Thyroid gland (tissue), 4 donors: ENCODE measurements at regions not wholly inside any gene's neighbourhood (a gene's known extent, or its start where the extent isn't known, plus 50 kb on each side); places are given as distances from the start of the nearest gene placed in this dataset.

Experiments used
- DNase-seq, 2 donors: peaks; one replicate each; pipeline ENCODE4 v3.0.0-alpha.2; 2019
- H3K27ac ChIP-seq, 3 donors: fragments of 200-600 bp; sonication (generic); 1 replicate in 2 of 3; 2 replicates in 1 of 3; pipeline ENCODE4 v1.5.1; 2016 to 2019; ENCODE audit warnings: mild to moderate bottlenecking in 1 of 3, moderate library complexity in 1 of 3
- H3K27me3 ChIP-seq: fragments of 200-600 bp; sonication (generic); one replicate; pipeline ENCODE4 v1.5.1; 2019
- H3K36me3 ChIP-seq, 2 donors: fragments of 200-600 bp; sonication (generic); one replicate each; pipeline ENCODE4 v1.5.1; 2016 to 2019
- H3K4me1 ChIP-seq, 2 donors: fragments of 200-600 bp; sonication (generic); one replicate each; pipeline ENCODE4 v1.5.1; 2017 to 2019
- H3K4me3 ChIP-seq, 3 donors: fragments of 200-600 bp; sonication (generic); replicated peaks in 1 of 3; 1 replicate in 2 of 3; 2 replicates in 1 of 3; pipeline ENCODE4 v1.5.1; 2016; ENCODE audit warnings: mild to moderate bottlenecking in 1 of 3
- H3K9me3 ChIP-seq: fragments of 200-600 bp; sonication (generic); one replicate; pipeline ENCODE4 v1.5.1; 2017
- CTCF ChIP-seq, 6 experiments: fragments of 200-600 bp in 3 of 6; fragments of 450-650 bp in 3 of 6; sonication (generic) in 3 of 6; IDR thresholded peaks; one replicate each; pipeline ENCODE4 v1.5.1; 2016 to 2019; ENCODE audit warnings: antibody characterized with exemption in 6 of 6, mild to moderate bottlenecking in 2 of 6, inconsistent platforms in 1 of 6, moderate library complexity in 1 of 6
- POLR2A ChIP-seq, 2 donors: fragments of 450-650 bp; IDR thresholded peaks; one replicate each; pipeline ENCODE4 v1.6.1; 2017; ENCODE audit warnings: antibody characterized with exemption in 2 of 2, mild to moderate bottlenecking in 2 of 2, moderate library complexity in 1 of 2
- WGBS, 2 donors: methylation state at CpG; one replicate each; pipeline ENCODE4 v1.1.5; 2017; 5-methylcytosine and 5-hydroxymethylcytosine counted together
- intact Hi-C: fragments of 100-400 bp; cut with DNase I; formaldehyde crosslinking; loops from one replicate; pipeline ENCODE4 v1.15.1; 2023

- Histone ChIP-seq H3K9me3 (no peaks in the 10 kb centered on the region), H3K4me1 (peaks cover 0 to 4% of the 10 kb centered on the region in 2 donors), H3K36me3 (no peaks in the 10 kb centered on the region), H3K27ac (no peak overlapping the region), H3K27me3 (no peaks in the 10 kb centered on the region), H3K4me3 (no peak overlapping the region)
- TF ChIP-seq POLR2A (IDR thresholded peaks at IDR 0.05), result no peak
- intact Hi-C loops, result no loop called here
- 91 to 100% methylated on average over 1 of the region's 1 CpG for WGBS, 2 donors
- no peak for DNase-seq
Measured at GRCh38 chr20:40336533-40336932, 352.5 kb downstream of the MAFB start.

GRCh38 chr20:40335901-40336351, 353.1 kb downstream of the MAFB start:
- DNase-seq, result no peak

GRCh38 chr20:40335437-40335836, 353.6 kb downstream of the MAFB start:
- no peak overlapping the region for H3K27ac ChIP-seq
- no peaks in the 10 kb centered on the region for H3K36me3 ChIP-seq
- intact Hi-C loops, result no loop called here
- no peak for TF ChIP-seq CTCF (IDR thresholded peaks at IDR 0.05)
- TF ChIP-seq POLR2A (IDR thresholded peaks at IDR 0.05), result no peak
- no peaks in the 10 kb centered on the region for H3K27me3 ChIP-seq
- no peak overlapping the region for H3K4me3 ChIP-seq
- no peaks in the 10 kb centered on the region for H3K9me3 ChIP-seq
- H3K4me1 ChIP-seq, result peaks cover 0 to 4% of the 10 kb centered on the region in 2 donors
- WGBS, 2 donors, result 90 to 92% methylated on average over 6 of the region's 6 CpGs
- no peak for DNase-seq

More at GRCh38 chr20:40335901-40336351, 353.1 kb downstream of the MAFB start:
- no peaks in the 10 kb centered on the region for H3K36me3 ChIP-seq
- no peak overlapping the region for H3K4me3 ChIP-seq
- no peaks in the 10 kb centered on the region for H3K27me3 ChIP-seq
- 41 to 45% methylated on average over 3 of the region's 3 CpGs for WGBS, 2 donors
- TF ChIP-seq POLR2A (IDR thresholded peaks at IDR 0.05), result no peak
- no peak for TF ChIP-seq CTCF (IDR thresholded peaks at IDR 0.05)
- no peaks in the 10 kb centered on the region for H3K9me3 ChIP-seq
- H3K4me1 ChIP-seq, result peaks cover 0 to 4% of the 10 kb centered on the region in 2 donors
- no peak overlapping the region for H3K27ac ChIP-seq
- intact Hi-C loops, result no loop called here

- H3K27ac ChIP-seq, result no peak overlapping the region
- no peaks in the 10 kb centered on the region for H3K27me3 ChIP-seq
- H3K4me3 ChIP-seq, result no peak overlapping the region
- intact Hi-C loops, result no loop called here
- TF ChIP-seq CTCF (IDR thresholded peaks at IDR 0.05) (no peak), POLR2A (IDR thresholded peaks at IDR 0.05) (no peak)
- no peaks in the 10 kb centered on the region for H3K9me3 ChIP-seq
- no peak for DNase-seq
- WGBS, 2 donors, result 86 to 97% methylated on average over 2 of the region's 2 CpGs
- no peaks in the 10 kb centered on the region for H3K36me3 ChIP-seq
- peaks cover 0 to 4% of the 10 kb centered on the region in 2 donors for H3K4me1 ChIP-seq
Measured at GRCh38 chr20:40333591-40333990, 355.4 kb downstream of the MAFB start.

GRCh38 chr20:40331807-40332560, 357.1 kb downstream of the MAFB start:
- no peak overlapping the region for H3K4me3 ChIP-seq
- peak; percentile 20 to 33 for DNase-seq
- intact Hi-C loops, result no loop called here
- H3K9me3 ChIP-seq, result no peaks in the 10 kb centered on the region
- no peak overlapping the region for H3K27ac ChIP-seq
- no peaks in the 10 kb centered on the region for H3K27me3 ChIP-seq
- TF ChIP-seq POLR2A (IDR thresholded peaks at IDR 0.05) (no peak), CTCF (IDR thresholded peaks at IDR 0.05) (no peak)
- no peaks in the 10 kb centered on the region for H3K36me3 ChIP-seq
- 77% methylated on average over 9 of the region's 9 CpGs for WGBS, 2 donors
- peaks cover 0 to 4% of the 10 kb centered on the region in 2 donors for H3K4me1 ChIP-seq
